Effector memory CD4-positive, alpha-beta T cell (primary cell): ENCODE measurements at regions not wholly inside any gene's neighbourhood (a gene's known extent, or its start where the extent isn't known, plus 50 kb on each side); places are given as distances from the start of the nearest gene placed in this dataset.
A peak's percentile ranks its signal among the peaks of the same experiment; 100 is the strongest.

ENCODE experiments used
- DNase-seq, 3 donors: peaks; one replicate each; pipeline ENCODE4 v3.0.0-alpha.2; 2020
- H3K27ac ChIP-seq: 2 replicates; pipeline ENCODE4 v1.7.0; 2013; ENCODE audit warnings: mild to moderate bottlenecking, low read length, moderate library complexity; ENCODE audit not compliant: insufficient read depth, poor library complexity, severe bottlenecking
- H3K27me3 ChIP-seq: replicated peaks from 2 replicates; pipeline ENCODE4 v1.7.0; 2013; ENCODE audit warnings: mild to moderate bottlenecking, low read length; ENCODE audit not compliant: insufficient read depth, control insufficient read depth, poor library complexity, severe bottlenecking
- H3K36me3 ChIP-seq: 2 replicates; pipeline ENCODE4 v1.7.0; 2013; ENCODE audit warnings: mild to moderate bottlenecking, low read length, moderate library complexity; ENCODE audit not compliant: control insufficient read depth, insufficient read depth
- H3K4me1 ChIP-seq: 2 replicates; pipeline ENCODE4 v1.7.0; 2013; ENCODE audit warnings: low read length, mild to moderate bottlenecking; ENCODE audit not compliant: control insufficient read depth, insufficient read depth, poor library complexity, severe bottlenecking
- H3K4me3 ChIP-seq: 2 replicates; pipeline ENCODE4 v1.7.0; 2013; ENCODE audit warnings: low read length, low read depth, mild to moderate bottlenecking; ENCODE audit not compliant: insufficient read depth, poor library complexity, severe bottlenecking
- H3K9me3 ChIP-seq: 2 replicates; pipeline ENCODE4 v1.7.0; 2013; ENCODE audit warnings: mild to moderate bottlenecking, low read length, moderate library complexity; ENCODE audit not compliant: control insufficient read depth

- Histone ChIP-seq H3K36me3 (no peaks in the 10 kb centered on the region), H3K9me3 (no peaks in the 10 kb centered on the region), H3K4me1 (peaks cover 45% of the 10 kb centered on the region), H3K27ac (peak overlapping the region; percentile 78), H3K4me3 (no peak overlapping the region), H3K27me3 (no peaks in the 10 kb centered on the region)
- no peak for DNase-seq
Observed at GRCh38 chr17:36723459-36724025, 122.2 kb downstream of the MRM1 start.

- H3K9me3 ChIP-seq, result no peaks in the 10 kb centered on the region
- H3K36me3 ChIP-seq, result no peaks in the 10 kb centered on the region
- H3K27me3 ChIP-seq, result no peaks in the 10 kb centered on the region
- peaks cover 48% of the 10 kb centered on the region for H3K4me1 ChIP-seq
- no peak for DNase-seq
- H3K27ac ChIP-seq, result no peak overlapping the region
- H3K4me3 ChIP-seq, result no peak overlapping the region
Observed at GRCh38 chr17:36726199-36726598, 124.8 kb downstream of the MRM1 start.

- no peak for DNase-seq
- Histone ChIP-seq H3K27me3 (no peaks in the 10 kb centered on the region), H3K36me3 (no peaks in the 10 kb centered on the region), H3K4me1 (peaks cover 40% of the 10 kb centered on the region), H3K4me3 (no peak overlapping the region), H3K27ac (no peak overlapping the region), H3K9me3 (no peaks in the 10 kb centered on the region)
Observed at GRCh38 chr17:36727052-36727451, 125.7 kb downstream of the MRM1 start.

- Histone ChIP-seq H3K4me1 (peaks cover 39% of the 10 kb centered on the region), H3K4me3 (no peak overlapping the region), H3K27me3 (no peaks in the 10 kb centered on the region), H3K9me3 (no peaks in the 10 kb centered on the region), H3K36me3 (no peaks in the 10 kb centered on the region), H3K27ac (no peak overlapping the region)
- no peak for DNase-seq
Observed at GRCh38 chr17:36727577-36727976, 126.2 kb downstream of the MRM1 start.

GRCh38 chr17:36728030-36728991 lies 126.9 kb downstream of the MRM1 start:
- Histone ChIP-seq H3K36me3 (no peaks in the 10 kb centered on the region), H3K27me3 (no peaks in the 10 kb centered on the region), H3K9me3 (no peaks in the 10 kb centered on the region), H3K4me3 (peak overlapping the region; percentile 17), H3K27ac (no peak overlapping the region), H3K4me1 (peaks cover 32% of the 10 kb centered on the region)
- no peak for DNase-seq

GRCh38 chr17:36730095-36730808 lies 128.9 kb downstream of the MRM1 start:
- Histone ChIP-seq H3K4me3 (no peak overlapping the region), H3K9me3 (no peaks in the 10 kb centered on the region), H3K36me3 (no peaks in the 10 kb centered on the region), H3K27me3 (no peaks in the 10 kb centered on the region), H3K27ac (no peak overlapping the region), H3K4me1 (peaks cover 30% of the 10 kb centered on the region)
- no peak for DNase-seq

GRCh38 chr17:36730857-36731490 lies 129.6 kb downstream of the MRM1 start:
- no peak for DNase-seq
- H3K9me3 ChIP-seq, result no peaks in the 10 kb centered on the region
- H3K27ac ChIP-seq, result no peak overlapping the region
- H3K27me3 ChIP-seq, result no peaks in the 10 kb centered on the region
- H3K4me1 ChIP-seq, result peaks cover 27% of the 10 kb centered on the region
- no peak overlapping the region for H3K4me3 ChIP-seq
- H3K36me3 ChIP-seq, result no peaks in the 10 kb centered on the region

- peaks cover 19% of the 10 kb centered on the region for H3K4me1 ChIP-seq
- no peaks in the 10 kb centered on the region for H3K36me3 ChIP-seq
- DNase-seq, result no peak
- H3K4me3 ChIP-seq, result no peak overlapping the region
- no peaks in the 10 kb centered on the region for H3K27me3 ChIP-seq
- H3K27ac ChIP-seq, result no peak overlapping the region
- H3K9me3 ChIP-seq, result no peaks in the 10 kb centered on the region
Observed at GRCh38 chr17:36731811-36732210, 130.4 kb downstream of the MRM1 start.

GRCh38 chr17:36732351-36732750 lies 131.0 kb downstream of the MRM1 start:
- Histone ChIP-seq H3K4me1 (peaks cover 13% of the 10 kb centered on the region), H3K27me3 (no peaks in the 10 kb centered on the region), H3K9me3 (no peaks in the 10 kb centered on the region), H3K36me3 (no peaks in the 10 kb centered on the region), H3K4me3 (no peak overlapping the region), H3K27ac (no peak overlapping the region)
- DNase-seq, result no peak
